ENCODE measurements at regions not wholly inside any gene's neighbourhood (a gene's known extent, or its start where the extent isn't known, plus 50 kb on each side); places are given as distances from the start of the nearest gene placed in this dataset.

GRCh38 chr11:111128076-111128870 lies 117.3 kb upstream of the POU2AF2 start:
- DNase-seq (ENCODE audit: low spot score): no peak
- TF ChIP-seq CTCF (IDR thresholded peaks at IDR 0.05; ENCODE audit: extremely low read depth, insufficient read depth, missing control alignments): no peak
- in situ Hi-C loops (cut with MboI; ENCODE audit: low pct_unique_long_range_greater_than_20kb, low sequenced_read_pairs, unreplicated experiment): no loop called here

GRCh38 chr11:111124724-111125123 lies 120.8 kb upstream of the POU2AF2 start:
- DNase-seq (ENCODE audit: low spot score): no peak
- in situ Hi-C loops (cut with MboI; ENCODE audit: low pct_unique_long_range_greater_than_20kb, low sequenced_read_pairs, unreplicated experiment): no loop called here
- no peak for TF ChIP-seq CTCF (IDR thresholded peaks at IDR 0.05; ENCODE audit: extremely low read depth, insufficient read depth, missing control alignments)

- in situ Hi-C loops (cut with MboI; ENCODE audit: low pct_unique_long_range_greater_than_20kb, low sequenced_read_pairs, unreplicated experiment): no loop called here
- no peak for TF ChIP-seq CTCF (IDR thresholded peaks at IDR 0.05; ENCODE audit: extremely low read depth, insufficient read depth, missing control alignments)
- no peak for DNase-seq (ENCODE audit: low spot score)
Observed at GRCh38 chr11:111123463-111124398, 121.8 kb upstream of the POU2AF2 start.

- no peak for TF ChIP-seq CTCF (IDR thresholded peaks at IDR 0.05; ENCODE audit: extremely low read depth, insufficient read depth, missing control alignments)
- in situ Hi-C loops (cut with MboI; ENCODE audit: low pct_unique_long_range_greater_than_20kb, low sequenced_read_pairs, unreplicated experiment): no loop called here
- no peak for DNase-seq (ENCODE audit: low spot score)
Observed at GRCh38 chr11:111120696-111121302, 124.7 kb upstream of the POU2AF2 start.

GRCh38 chr11:111120161-111120560 lies 125.4 kb upstream of the POU2AF2 start:
- TF ChIP-seq CTCF (IDR thresholded peaks at IDR 0.05; ENCODE audit: extremely low read depth, insufficient read depth, missing control alignments): no peak
- no peak for DNase-seq (ENCODE audit: low spot score)
- in situ Hi-C loops (cut with MboI; ENCODE audit: low pct_unique_long_range_greater_than_20kb, low sequenced_read_pairs, unreplicated experiment): no loop called here

GRCh38 chr11:111119751-111120150 lies 125.8 kb upstream of the POU2AF2 start:
- in situ Hi-C loops (cut with MboI; ENCODE audit: low pct_unique_long_range_greater_than_20kb, low sequenced_read_pairs, unreplicated experiment): no loop called here
- no peak for DNase-seq (ENCODE audit: low spot score)
- no peak for TF ChIP-seq CTCF (IDR thresholded peaks at IDR 0.05; ENCODE audit: extremely low read depth, insufficient read depth, missing control alignments)
